K562 (cell line): ENCODE measurements at regions not wholly inside any gene's neighbourhood (a gene's known extent, or its start where the extent isn't known, plus 50 kb on each side); places are given as distances from the start of the nearest gene placed in this dataset.
"Not testable (repeated sequence)": the region's sequence is repeated elsewhere in the genome, so short reads cannot be mapped to it uniquely, and the experiment has no call there.

Source experiments
- HNRNPUL1 ChIP-seq: fragments of 200-400 bp; formaldehyde crosslinking; IDR thresholded peaks from 2 replicates; pipeline ENCODE4 v1.6.1; 2017; ENCODE audit warnings: low read length
- MEF2D ChIP-seq: conservative IDR thresholded peaks from 2 replicates; pipeline ENCODE4 v1.6.1; 2016; ENCODE audit warnings: low read depth, missing genetic modification characterization, missing compliant biosample characterization
- POLR2A ChIP-seq: fragments of 450-650 bp; conservative IDR thresholded peaks from 2 replicates; pipeline ENCODE4 v1.6.1; 2016
- RBM22 ChIP-seq: fragments of 200-400 bp; formaldehyde crosslinking; IDR thresholded peaks from 2 replicates; pipeline ENCODE4 v1.6.1; 2018; ENCODE audit warnings: low read length, low read depth; ENCODE audit not compliant: poor library complexity, severe bottlenecking
- SPI1 ChIP-seq: IDR thresholded peaks from 2 replicates; pipeline ENCODE4 v1.6.1; 2011; ENCODE audit warnings: low read depth, low read length, control low read depth, borderline replicate concordance
- TRIM28 ChIP-seq: fragments of 450-650 bp; IDR thresholded peaks from 2 replicates; pipeline ENCODE4 v1.6.1; 2017
- ZBTB8A ChIP-seq: fragments of 450-650 bp; IDR thresholded peaks from 2 replicates; pipeline ENCODE4 v1.6.1; 2018; ENCODE audit warnings: mild to moderate bottlenecking, moderate library complexity; ENCODE audit not compliant: partially characterized antibody
- TF ChIP-seq, protein P1 (sequence below), 3 experiments: IDR thresholded peaks in 2 of 3; conservative IDR thresholded peaks in 1 of 3; 2 replicates each; pipeline ENCODE4 v1.5.1; 2011 to 2012; ENCODE audit warnings: low read length in 3 of 3, mild to moderate bottlenecking in 3 of 3, control low read depth in 2 of 3, improper control_type of control experiment in 1 of 3, inconsistent platforms in 1 of 3, low read depth in 1 of 3, mixed read lengths in 1 of 3, moderate library complexity in 1 of 3; ENCODE audit not compliant: insufficient read depth in 2 of 3
- TF ChIP-seq, protein P2 (sequence below): sonication (generic); formaldehyde crosslinking; IDR thresholded peaks from 2 replicates; pipeline ENCODE4 v1.5.0; 2020; ENCODE audit warnings: missing genetic modification reagents

DNA sequence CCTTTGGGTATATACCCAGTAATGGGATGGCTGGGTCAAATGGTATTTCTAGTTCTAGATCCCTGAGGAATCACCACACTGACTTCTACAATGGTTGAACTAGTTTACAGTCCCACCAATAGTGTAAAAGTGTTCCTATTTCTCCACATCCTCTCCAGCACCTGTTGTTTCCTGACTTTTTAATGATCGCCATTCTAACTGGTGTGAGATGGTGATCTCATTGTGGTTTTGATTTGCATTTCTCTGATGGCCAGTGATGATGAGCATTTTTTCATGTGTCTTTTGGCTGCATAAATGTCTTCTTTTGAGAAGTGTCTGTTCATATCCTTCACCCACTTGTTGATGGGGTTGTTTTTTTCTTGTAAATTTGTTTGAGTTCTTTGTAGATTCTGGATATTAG is 583.8 kb downstream of the TBC1D22A start:
- TF ChIP-seq, protein P1, sequence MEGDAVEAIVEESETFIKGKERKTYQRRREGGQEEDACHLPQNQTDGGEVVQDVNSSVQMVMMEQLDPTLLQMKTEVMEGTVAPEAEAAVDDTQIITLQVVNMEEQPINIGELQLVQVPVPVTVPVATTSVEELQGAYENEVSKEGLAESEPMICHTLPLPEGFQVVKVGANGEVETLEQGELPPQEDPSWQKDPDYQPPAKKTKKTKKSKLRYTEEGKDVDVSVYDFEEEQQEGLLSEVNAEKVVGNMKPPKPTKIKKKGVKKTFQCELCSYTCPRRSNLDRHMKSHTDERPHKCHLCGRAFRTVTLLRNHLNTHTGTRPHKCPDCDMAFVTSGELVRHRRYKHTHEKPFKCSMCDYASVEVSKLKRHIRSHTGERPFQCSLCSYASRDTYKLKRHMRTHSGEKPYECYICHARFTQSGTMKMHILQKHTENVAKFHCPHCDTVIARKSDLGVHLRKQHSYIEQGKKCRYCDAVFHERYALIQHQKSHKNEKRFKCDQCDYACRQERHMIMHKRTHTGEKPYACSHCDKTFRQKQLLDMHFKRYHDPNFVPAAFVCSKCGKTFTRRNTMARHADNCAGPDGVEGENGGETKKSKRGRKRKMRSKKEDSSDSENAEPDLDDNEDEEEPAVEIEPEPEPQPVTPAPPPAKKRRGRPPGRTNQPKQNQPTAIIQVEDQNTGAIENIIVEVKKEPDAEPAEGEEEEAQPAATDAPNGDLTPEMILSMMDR (IDR thresholded peaks at IDR 0.05 in 2 of 3, conservative IDR thresholded peaks at IDR 0.05 in 1 of 3; ENCODE audit: insufficient read depth in 2 of 3, low read depth in 1 of 3, low read length in 3 of 3) = not testable (repeated sequence)
- not testable (repeated sequence) for TF ChIP-seq HNRNPUL1; POLR2A; MEF2D (tag); TRIM28; ZBTB8A; RBM22; SPI1
- TF ChIP-seq, protein P2, sequence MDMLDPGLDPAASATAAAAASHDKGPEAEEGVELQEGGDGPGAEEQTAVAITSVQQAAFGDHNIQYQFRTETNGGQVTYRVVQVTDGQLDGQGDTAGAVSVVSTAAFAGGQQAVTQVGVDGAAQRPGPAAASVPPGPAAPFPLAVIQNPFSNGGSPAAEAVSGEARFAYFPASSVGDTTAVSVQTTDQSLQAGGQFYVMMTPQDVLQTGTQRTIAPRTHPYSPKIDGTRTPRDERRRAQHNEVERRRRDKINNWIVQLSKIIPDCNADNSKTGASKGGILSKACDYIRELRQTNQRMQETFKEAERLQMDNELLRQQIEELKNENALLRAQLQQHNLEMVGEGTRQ = not testable (repeated sequence)
